OCI-LY1 (cell line): ENCODE measurements at regions not wholly inside any gene's neighbourhood (a gene's known extent, or its start where the extent isn't known, plus 50 kb on each side); places are given as distances from the start of the nearest gene placed in this dataset.

Source experiments
- EZH2 ChIP-seq: fragments of 200-600 bp; sonication (generic), shearing (Covaris generic); IDR thresholded peaks from 2 replicates; pipeline ENCODE4 v1.8.0; 2017; ENCODE audit warnings: borderline replicate concordance, mixed run types, mild to moderate bottlenecking, antibody characterized with exemption, low read length, moderate library complexity, mixed read lengths
- TF ChIP-seq, protein P1 (sequence below): fragments of 200-600 bp; sonication (generic), shearing (Covaris generic); IDR thresholded peaks from 2 replicates; pipeline ENCODE4 v1.5.1; 2017; ENCODE audit warnings: mild to moderate bottlenecking, antibody characterized with exemption, low read length, moderate library complexity, mixed read lengths

DNA sequence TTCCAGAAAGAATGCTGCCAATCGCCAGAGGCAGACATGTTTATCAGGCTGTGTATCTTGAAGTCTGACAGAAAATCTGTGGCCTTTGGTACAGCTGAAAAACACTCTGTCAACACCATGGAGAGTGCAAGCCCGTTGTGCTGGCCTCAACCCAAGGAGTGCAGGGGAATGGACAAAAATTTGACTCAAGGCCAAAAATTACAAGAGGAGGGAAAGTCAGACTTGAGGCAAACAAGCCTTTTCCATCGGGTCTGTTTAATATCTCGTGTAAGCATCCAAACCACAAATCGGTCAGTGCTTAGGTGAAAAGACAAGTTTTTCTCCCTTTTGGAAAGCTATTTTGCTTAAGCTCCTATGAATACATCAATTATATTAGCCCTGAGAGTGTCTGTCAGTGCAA, 305.3 kb upstream of the NFE2L3 start:
- TF ChIP-seq, protein P1, sequence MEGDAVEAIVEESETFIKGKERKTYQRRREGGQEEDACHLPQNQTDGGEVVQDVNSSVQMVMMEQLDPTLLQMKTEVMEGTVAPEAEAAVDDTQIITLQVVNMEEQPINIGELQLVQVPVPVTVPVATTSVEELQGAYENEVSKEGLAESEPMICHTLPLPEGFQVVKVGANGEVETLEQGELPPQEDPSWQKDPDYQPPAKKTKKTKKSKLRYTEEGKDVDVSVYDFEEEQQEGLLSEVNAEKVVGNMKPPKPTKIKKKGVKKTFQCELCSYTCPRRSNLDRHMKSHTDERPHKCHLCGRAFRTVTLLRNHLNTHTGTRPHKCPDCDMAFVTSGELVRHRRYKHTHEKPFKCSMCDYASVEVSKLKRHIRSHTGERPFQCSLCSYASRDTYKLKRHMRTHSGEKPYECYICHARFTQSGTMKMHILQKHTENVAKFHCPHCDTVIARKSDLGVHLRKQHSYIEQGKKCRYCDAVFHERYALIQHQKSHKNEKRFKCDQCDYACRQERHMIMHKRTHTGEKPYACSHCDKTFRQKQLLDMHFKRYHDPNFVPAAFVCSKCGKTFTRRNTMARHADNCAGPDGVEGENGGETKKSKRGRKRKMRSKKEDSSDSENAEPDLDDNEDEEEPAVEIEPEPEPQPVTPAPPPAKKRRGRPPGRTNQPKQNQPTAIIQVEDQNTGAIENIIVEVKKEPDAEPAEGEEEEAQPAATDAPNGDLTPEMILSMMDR, result no peak
- no peak for TF ChIP-seq EZH2
